RWPE1 (cell line): ENCODE measurements at regions not wholly inside any gene's neighbourhood (a gene's known extent, or its start where the extent isn't known, plus 50 kb on each side); places are given as distances from the start of the nearest gene placed in this dataset.

ENCODE experiments used
- CTCF ChIA-PET: fragments of 350-600 bp; sonication (Branson Sonifier 250); formaldehyde crosslinking; extraction: SDS; loops from one replicate; lab custom pipeline; 2021; lab: Yijun Ruan, JAX
- POLR2A ChIA-PET: fragments of 400-600 bp; formaldehyde crosslinking; extraction: SDS; loops from one replicate; lab custom pipeline; 2020; ENCODE audit warnings: antibody characterized with exemption; ENCODE audit not compliant: low non-redundant PET; lab: Yijun Ruan, JAX
- DNase-seq: peaks from one replicate; pipeline ENCODE4 v3.0.0; 2012; ENCODE audit warnings: low spot score
- H3K27ac ChIP-seq: fragments of 450-650 bp; 2 replicates; pipeline ENCODE4 v1.5.1; 2017
- CTCF ChIP-seq: fragments of 450-650 bp; conservative IDR thresholded peaks from 2 replicates; pipeline ENCODE4 v1.5.1; 2017; ENCODE audit warnings: low read depth, mild to moderate bottlenecking

- no peak for DNase-seq
- CTCF ChIA-PET = no interaction called here
- POLR2A ChIA-PET = no interaction called here
- H3K27ac ChIP-seq = no peak overlapping the region
- no peak for TF ChIP-seq CTCF
These were observed 310.2 kb upstream of the TBX22 start for GRCh38 chrX:79704325-79704724.

- H3K27ac ChIP-seq = no peak overlapping the region
- POLR2A ChIA-PET = no interaction called here
- no peak for TF ChIP-seq CTCF
- DNase-seq = no peak
- CTCF ChIA-PET = no interaction called here
These were observed 306.0 kb upstream of the TBX22 start for GRCh38 chrX:79708581-79708980.

GRCh38 chrX:79715448-79715847 is 299.1 kb upstream of the TBX22 start:
- ChIA-PET POLR2A (no interaction called here), CTCF (no interaction called here)
- H3K27ac ChIP-seq = no peak overlapping the region
- DNase-seq = no peak
- no peak for TF ChIP-seq CTCF

GRCh38 chrX:79719568-79720231 is 294.9 kb upstream of the TBX22 start:
- ChIA-PET CTCF (interaction anchor here (0.7 kb wide), 1 partner anchor 62 kb away, joined by 3 read pairs; no protein-coding TSS in a partner anchor), POLR2A (no interaction called here)
- no peak overlapping the region for H3K27ac ChIP-seq
- DNase-seq = no peak
- no peak for TF ChIP-seq CTCF

- no peak for DNase-seq
- TF ChIP-seq CTCF = no peak
- ChIA-PET POLR2A (no interaction called here), CTCF (no interaction called here)
- H3K27ac ChIP-seq = no peak overlapping the region
These were observed 293.3 kb upstream of the TBX22 start for GRCh38 chrX:79721234-79721633.

GRCh38 chrX:79728421-79728820 is 286.1 kb upstream of the TBX22 start:
- ChIA-PET POLR2A (no interaction called here), CTCF (no interaction called here)
- no peak overlapping the region for H3K27ac ChIP-seq
- no peak for DNase-seq
- no peak for TF ChIP-seq CTCF
